Spleen (tissue), 11 donors: ENCODE measurements at regions not wholly inside any gene's neighbourhood (a gene's known extent, or its start where the extent isn't known, plus 50 kb on each side); places are given as distances from the start of the nearest gene placed in this dataset.

ENCODE experiments used
- DNase-seq: peaks from one replicate; pipeline ENCODE4 v3.0.0-alpha.2; 2020
- H3K27ac ChIP-seq, 8 donors: fragments of 200-600 bp; sonication (generic) in 7 of 8; 1 replicate in 4 of 8; 2 replicates in 4 of 8; pipeline versions ENCODE4 v1.5.0 to v1.8.0; 2016 to 2021; ENCODE audit warnings: inconsistent platforms in 4 of 8, mild to moderate bottlenecking in 4 of 8, moderate library complexity in 1 of 8
- H3K27me3 ChIP-seq, 7 donors: fragments of 200-600 bp; sonication (generic) in 6 of 7; replicated peaks in 1 of 7; 1 replicate in 4 of 7; 2 replicates in 3 of 7; pipeline versions ENCODE4 v1.5.0 to v1.8.0; 2016 to 2021; ENCODE audit warnings: inconsistent platforms in 3 of 7, mild to moderate bottlenecking in 1 of 7
- H3K36me3 ChIP-seq, 6 donors: fragments of 200-600 bp; sonication (generic) in 5 of 6; 1 replicate in 4 of 6; 2 replicates in 2 of 6; pipeline versions ENCODE4 v1.5.0 to v1.8.0; 2016 to 2021; ENCODE audit warnings: inconsistent platforms in 2 of 6
- H3K4me1 ChIP-seq, 6 donors: fragments of 200-600 bp; sonication (generic) in 5 of 6; 1 replicate in 3 of 6; 2 replicates in 3 of 6; pipeline versions ENCODE4 v1.5.0 to v1.8.0; 2016 to 2021; ENCODE audit warnings: inconsistent platforms in 3 of 6
- H3K4me3 ChIP-seq, 8 donors: fragments of 200-600 bp; sonication (generic) in 7 of 8; 1 replicate in 4 of 8; 2 replicates in 4 of 8; pipeline versions ENCODE4 v1.5.0 to v1.8.0; 2016 to 2021; ENCODE audit warnings: inconsistent platforms in 4 of 8, mild to moderate bottlenecking in 4 of 8, moderate library complexity in 2 of 8
- H3K9me3 ChIP-seq, 8 donors: fragments of 200-600 bp; sonication (generic) in 7 of 8; 1 replicate in 4 of 8; 2 replicates in 4 of 8; pipeline versions ENCODE4 v1.5.0 to v1.8.0; 2016 to 2021; ENCODE audit warnings: inconsistent platforms in 4 of 8
- CTCF ChIP-seq, 11 experiments: fragments of 200-600 bp in 7 of 11; fragments of 450-650 bp in 4 of 11; sonication (generic) in 4 of 11; IDR thresholded peaks in 8 of 11; conservative IDR thresholded peaks in 3 of 11; 1 replicate in 7 of 11; 2 replicates in 4 of 11; pipeline versions ENCODE4 v1.4.0 to v1.8.0; 2016 to 2021; ENCODE audit warnings: antibody characterized with exemption in 11 of 11, inconsistent platforms in 4 of 11, mild to moderate bottlenecking in 1 of 11
- POLR2A ChIP-seq, 3 donors: fragments of 450-650 bp; IDR thresholded peaks; one replicate each; pipeline ENCODE4 v1.5.1; 2017; ENCODE audit warnings: antibody characterized with exemption in 3 of 3, mild to moderate bottlenecking in 1 of 3
- POLR2AphosphoS5 ChIP-seq, 3 donors: sonication (generic); formaldehyde crosslinking; IDR thresholded peaks; one replicate each; pipeline ENCODE4 v1.5.1; 2017; ENCODE audit warnings: antibody characterized with exemption in 3 of 3
- WGBS, 5 donors: extraction: QIAGEN DNeasy Blood & Tissue Kit in 3 of 5; methylation state at CpG; one replicate each; pipeline versions ENCODE4 v1.1.5 to v1.1.7; 2013 to 2018; 5-methylcytosine and 5-hydroxymethylcytosine counted together
- intact Hi-C: fragments of 100-400 bp; cut with DNase I; formaldehyde crosslinking; loops from one replicate; pipeline ENCODE4 v1.15.0; 2023; ENCODE audit warnings: low total_unique reads
- donor health status: healthy with polysubstance abuse.
- donor health status: DM: no; HTN: no; CAD: no; lungs with moderate emphysema.
- donor health status: DM: no; HTN: no; CAD: no.
- donor health status: Bipolar disorder and iron deficiency.
- donor health status: healthy.
- donor health status: DM: no; HTN: no; CAD: no.
- donor health status: DM: yes; HTN: yes; CAD: no.

GRCh38 chr2:129113776-129114175 is 795.1 kb upstream of the HS6ST1 start:
- TF ChIP-seq POLR2A (IDR thresholded peaks at IDR 0.05) = no peak
- no peak for TF ChIP-seq POLR2AphosphoS5 (IDR thresholded peaks at IDR 0.05)
- no peak for TF ChIP-seq CTCF (IDR thresholded peaks at IDR 0.05 in 8 of 11, conservative IDR thresholded peaks at IDR 0.05 in 3 of 11)
- H3K27me3 ChIP-seq = no peaks in the 10 kb centered on the region
- H3K27ac ChIP-seq = no peak overlapping the region
- peaks cover 0 to 7% (median 0%) of the 10 kb centered on the region in 6 donors for H3K4me1 ChIP-seq
- WGBS, 5 donors = 81 to 94% (median 86%) methylated on average over 6 of the region's 6 CpGs
- no peaks in the 10 kb centered on the region for H3K36me3 ChIP-seq
- no peak for DNase-seq
- no peaks in the 10 kb centered on the region for H3K9me3 ChIP-seq
- intact Hi-C loops = no loop called here
- H3K4me3 ChIP-seq = no peak overlapping the region

DNA sequence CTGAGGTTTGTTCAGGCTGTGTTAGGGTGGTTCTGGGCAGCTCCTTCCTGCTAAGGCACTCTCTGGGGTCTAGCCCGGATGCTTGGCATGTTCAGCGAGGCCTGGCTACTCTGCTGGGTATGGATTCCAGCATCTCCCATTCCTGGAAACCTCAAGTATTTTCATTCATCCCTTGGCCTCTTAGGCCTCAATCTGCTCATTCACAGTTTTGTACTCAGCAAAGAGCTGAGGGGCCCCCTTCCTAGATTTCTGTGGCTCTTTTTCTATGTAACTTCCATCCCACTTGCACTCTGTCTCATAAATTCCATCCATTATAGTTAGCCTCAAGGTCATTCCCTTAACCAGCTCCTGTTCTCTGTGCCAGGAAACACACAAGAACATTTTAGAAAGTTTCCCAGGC is 798.8 kb upstream of the HS6ST1 start:
- Histone ChIP-seq H3K27ac (peak overlapping the region in 1 of 8 donors; percentile 17), H3K36me3 (no peaks in the 10 kb centered on the region), H3K4me1 (peaks cover 0 to 7% (median 0%) of the 10 kb centered on the region in 6 donors), H3K27me3 (no peaks in the 10 kb centered on the region), H3K9me3 (no peaks in the 10 kb centered on the region), H3K4me3 (no peak overlapping the region)
- TF ChIP-seq POLR2AphosphoS5 (IDR thresholded peaks at IDR 0.05) = no peak
- no peak for TF ChIP-seq POLR2A (IDR thresholded peaks at IDR 0.05)
- TF ChIP-seq CTCF (IDR thresholded peaks at IDR 0.05 in 8 of 11, conservative IDR thresholded peaks at IDR 0.05 in 3 of 11) = no peak
- 65 to 84% (median 68%) methylated on average over 2 of the region's 2 CpGs for WGBS, 5 donors
- intact Hi-C loops = no loop called here
- no peak for DNase-seq

DNA sequence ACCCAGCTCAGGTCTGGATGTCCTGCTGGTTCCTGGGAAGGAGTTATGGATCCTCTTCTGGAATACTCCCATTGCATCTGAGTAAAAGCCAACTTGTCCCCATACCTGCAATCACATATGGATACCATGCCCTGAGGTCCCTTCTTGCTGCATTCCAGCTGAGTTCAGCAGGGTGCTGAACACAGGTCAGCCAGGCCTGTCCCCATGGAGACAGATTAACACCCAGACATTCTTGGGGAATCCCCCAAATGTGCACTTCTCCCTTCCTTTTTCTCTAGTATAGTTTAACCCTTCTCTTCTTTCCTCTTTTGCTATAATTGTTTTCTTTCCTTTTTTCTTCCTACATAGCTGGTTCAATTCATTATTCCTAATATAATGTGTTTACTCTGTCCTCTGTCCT is 799.6 kb upstream of the HS6ST1 start:
- Histone ChIP-seq H3K4me3 (no peak overlapping the region), H3K27me3 (no peaks in the 10 kb centered on the region), H3K36me3 (no peaks in the 10 kb centered on the region), H3K4me1 (peaks cover 0 to 7% (median 0%) of the 10 kb centered on the region in 6 donors), H3K9me3 (no peaks in the 10 kb centered on the region), H3K27ac (no peak overlapping the region)
- DNase-seq = no peak
- intact Hi-C loops = no loop called here
- TF ChIP-seq CTCF (IDR thresholded peaks at IDR 0.05 in 8 of 11, conservative IDR thresholded peaks at IDR 0.05 in 3 of 11) (no peak), POLR2AphosphoS5 (IDR thresholded peaks at IDR 0.05) (no peak), POLR2A (IDR thresholded peaks at IDR 0.05) (no peak)

GRCh38 chr2:129129087-129129486 is 810.4 kb upstream of the HS6ST1 start:
- TF ChIP-seq CTCF (IDR thresholded peaks at IDR 0.05 in 8 of 11, conservative IDR thresholded peaks at IDR 0.05 in 3 of 11) (no peak), POLR2AphosphoS5 (IDR thresholded peaks at IDR 0.05) (no peak), POLR2A (IDR thresholded peaks at IDR 0.05) (no peak)
- Histone ChIP-seq H3K27ac (no peak overlapping the region), H3K9me3 (no peaks in the 10 kb centered on the region), H3K4me1 (no peaks in the 10 kb centered on the region), H3K4me3 (no peak overlapping the region), H3K27me3 (peaks cover 0 to 5% (median 0%) of the 10 kb centered on the region in 7 donors), H3K36me3 (no peaks in the 10 kb centered on the region)
- WGBS, 5 donors = 73 to 90% (median 85%) methylated on average over 4 of the region's 4 CpGs
- intact Hi-C loops = no loop called here
- no peak for DNase-seq
